H9 (cell line): ENCODE measurements at regions not wholly inside any gene's neighbourhood (a gene's known extent, or its start where the extent isn't known, plus 50 kb on each side); places are given as distances from the start of the nearest gene placed in this dataset.

Experiments used
- DNase-seq: peaks from one replicate; pipeline ENCODE4 v3.0.0-alpha.2; 2017
- H2AFZ ChIP-seq: one replicate; pipeline ENCODE4 v1.6.1; 2013; ENCODE audit warnings: mild to moderate bottlenecking, low read length, control low read depth, moderate library complexity
- H2AK5ac ChIP-seq: 2 replicates; pipeline ENCODE4 v1.6.1; 2013; ENCODE audit warnings: low read length, control low read depth, mixed read lengths; ENCODE audit not compliant: insufficient read length
- H2BK120ac ChIP-seq: one replicate; pipeline ENCODE4 v1.6.1; 2013; ENCODE audit warnings: low read depth, mild to moderate bottlenecking, low read length, control low read depth, inconsistent platforms; ENCODE audit not compliant: poor library complexity, severe bottlenecking
- H2BK12ac ChIP-seq: 2 replicates; pipeline ENCODE4 v1.6.1; 2013; ENCODE audit warnings: low read length, control low read depth, mixed read lengths, low read depth; ENCODE audit not compliant: insufficient read length
- H2BK15ac ChIP-seq: 2 replicates; pipeline ENCODE4 v1.6.1; 2013; ENCODE audit warnings: low read depth, low read length, control low read depth
- H2BK20ac ChIP-seq: one replicate; pipeline ENCODE4 v1.6.1; 2013; ENCODE audit warnings: low read depth, mild to moderate bottlenecking, low read length, control low read depth, inconsistent platforms; ENCODE audit not compliant: poor library complexity, severe bottlenecking
- H2BK5ac ChIP-seq: 2 replicates; pipeline ENCODE4 v1.6.1; 2013; ENCODE audit warnings: low read length, control low read depth, mixed read lengths; ENCODE audit not compliant: insufficient read length
- H3K14ac ChIP-seq: 2 replicates; pipeline ENCODE4 v1.6.1; 2013; ENCODE audit warnings: low read length, control low read depth; ENCODE audit not compliant: insufficient read depth
- H3K18ac ChIP-seq: 2 replicates; pipeline ENCODE4 v1.6.1; 2013; ENCODE audit warnings: low read depth, mild to moderate bottlenecking, mixed read lengths, low read length, control low read depth; ENCODE audit not compliant: insufficient read length
- H3K23ac ChIP-seq: 2 replicates; pipeline ENCODE4 v1.6.1; 2013; ENCODE audit warnings: low read length, control low read depth, mixed read lengths, low read depth; ENCODE audit not compliant: insufficient read length
- H3K23me2 ChIP-seq: 2 replicates; pipeline ENCODE4 v1.6.1; 2013; ENCODE audit warnings: low read depth, mild to moderate bottlenecking, mixed read lengths, low read length, control low read depth; ENCODE audit not compliant: insufficient read length, poor library complexity, severe bottlenecking
- H3K27ac ChIP-seq: 2 replicates; pipeline ENCODE4 v1.5.1; 2013; ENCODE audit warnings: low read length, control low read depth, mixed read lengths, low read depth; ENCODE audit not compliant: insufficient read length
- H3K27me3 ChIP-seq: 2 replicates; pipeline ENCODE4 v1.6.1; 2013; ENCODE audit warnings: low read length, control low read depth, inconsistent platforms; ENCODE audit not compliant: insufficient read depth
- H3K4ac ChIP-seq: 2 replicates; pipeline ENCODE4 v1.6.1; 2013; ENCODE audit warnings: low read depth, mild to moderate bottlenecking, control low read depth, inconsistent platforms, low read length, moderate library complexity
- H3K4me1 ChIP-seq: 2 replicates; pipeline ENCODE4 v1.6.1; 2013; ENCODE audit warnings: low read length, control low read depth, inconsistent platforms; ENCODE audit not compliant: insufficient read depth
- H3K4me2 ChIP-seq: 2 replicates; pipeline ENCODE4 v1.6.1; 2013; ENCODE audit warnings: low read length, control low read depth, mixed read lengths; ENCODE audit not compliant: insufficient read length, insufficient read depth
- H3K56ac ChIP-seq: 2 replicates; pipeline ENCODE4 v1.6.1; 2013; ENCODE audit warnings: low read depth, mild to moderate bottlenecking, mixed read lengths, low read length, control low read depth; ENCODE audit not compliant: insufficient read length
- H3K79me1 ChIP-seq: 2 replicates; pipeline ENCODE4 v1.6.1; 2013; ENCODE audit warnings: low read depth, mild to moderate bottlenecking, moderate library complexity, low read length, control low read depth, inconsistent platforms; ENCODE audit not compliant: insufficient read depth, poor library complexity, severe bottlenecking
- H3K79me2 ChIP-seq: 2 replicates; pipeline ENCODE4 v1.6.1; 2013; ENCODE audit warnings: low read length, control low read depth, inconsistent platforms; ENCODE audit not compliant: insufficient read depth
- H3K9ac ChIP-seq: 2 replicates; pipeline ENCODE4 v1.6.1; 2013; ENCODE audit warnings: low read length, control low read depth, mixed read lengths; ENCODE audit not compliant: insufficient read length; ENCODE audit errors: extremely low read depth
- H3K9me3 ChIP-seq: one replicate; pipeline ENCODE4 v1.6.1; 2013; ENCODE audit warnings: low read depth, low read length, inconsistent platforms; ENCODE audit not compliant: control insufficient read depth
- H3T11ph ChIP-seq: one replicate; pipeline ENCODE4 v1.6.1; 2013; ENCODE audit warnings: mild to moderate bottlenecking, low read length, control low read depth, inconsistent platforms
- H4K20me1 ChIP-seq: one replicate; pipeline ENCODE4 v1.6.1; 2013; ENCODE audit not compliant: control insufficient read depth, insufficient read length, insufficient read depth
- H4K5ac ChIP-seq: 2 replicates; pipeline ENCODE4 v1.6.1; 2013; ENCODE audit warnings: low read depth, mild to moderate bottlenecking, mixed read lengths, low read length, control low read depth; ENCODE audit not compliant: insufficient read length
- H4K8ac ChIP-seq: replicated peaks from 2 replicates; pipeline ENCODE4 v1.6.1; 2013; ENCODE audit warnings: low read length, control low read depth, mixed read lengths, low read depth; ENCODE audit not compliant: insufficient read length
- H4K91ac ChIP-seq: 2 replicates; pipeline ENCODE4 v1.6.1; 2013; ENCODE audit warnings: low read depth, mild to moderate bottlenecking, moderate library complexity, mixed read lengths, low read length, control low read depth; ENCODE audit not compliant: insufficient read length
- H3K27ac Mint-ChIP-seq, 3 experiments: 2 replicates in 2 of 3; 3 replicates in 1 of 3; pipeline ENCODE4 v1.8.0; 2020 to 2021; ENCODE audit warnings: mixed read lengths in 3 of 3, mild to moderate bottlenecking in 1 of 3, moderate library complexity in 1 of 3
- H3K27me3 Mint-ChIP-seq: 2 replicates; pipeline ENCODE4 v1.8.0; 2021; ENCODE audit warnings: low read depth, mild to moderate bottlenecking, moderate library complexity, mixed read lengths
- H3K36me3 Mint-ChIP-seq, 3 experiments: 2 replicates in 2 of 3; 3 replicates in 1 of 3; pipeline ENCODE4 v1.8.0; 2020 to 2021; ENCODE audit warnings: low read depth in 3 of 3, mixed read lengths in 3 of 3; ENCODE audit not compliant: insufficient read depth in 1 of 3
- H3K4me1 Mint-ChIP-seq, 2 experiments: 2 replicates each; pipeline ENCODE4 v1.8.0; 2020; ENCODE audit warnings: mixed read lengths in 2 of 2
- H3K4me3 Mint-ChIP-seq, 2 experiments: 2 replicates in 1 of 2; 3 replicates in 1 of 2; pipeline ENCODE4 v1.8.0; 2020 to 2021; ENCODE audit warnings: mild to moderate bottlenecking in 2 of 2, mixed read lengths in 2 of 2, moderate library complexity in 1 of 2
- H3K9me3 Mint-ChIP-seq, 2 experiments: 2 replicates in 1 of 2; 3 replicates in 1 of 2; pipeline ENCODE4 v1.8.0; 2020; ENCODE audit warnings: mild to moderate bottlenecking in 2 of 2, mixed read lengths in 2 of 2, moderate library complexity in 1 of 2
- whole genome bisulfite sequencing: extraction: QIAGEN DNeasy Blood & Tissue Kit; methylation state at CpG from one replicate; pipeline ENCODE4 v1.1.7; 2013; ENCODE audit warnings: missing lambda C conversion rate, low lambda C conversion rate, mixed read lengths; ENCODE audit not compliant: insufficient read length; ENCODE audit errors: extremely low coverage; 5-methylcytosine and 5-hydroxymethylcytosine counted together
- TF ChIP-seq, protein P1 (sequence below): fragments of 200-600 bp; sonication (generic); conservative IDR thresholded peaks from 3 replicates; pipeline ENCODE4 v1.8.0; 2021; ENCODE audit warnings: antibody characterized with exemption, mild to moderate bottlenecking

DNA sequence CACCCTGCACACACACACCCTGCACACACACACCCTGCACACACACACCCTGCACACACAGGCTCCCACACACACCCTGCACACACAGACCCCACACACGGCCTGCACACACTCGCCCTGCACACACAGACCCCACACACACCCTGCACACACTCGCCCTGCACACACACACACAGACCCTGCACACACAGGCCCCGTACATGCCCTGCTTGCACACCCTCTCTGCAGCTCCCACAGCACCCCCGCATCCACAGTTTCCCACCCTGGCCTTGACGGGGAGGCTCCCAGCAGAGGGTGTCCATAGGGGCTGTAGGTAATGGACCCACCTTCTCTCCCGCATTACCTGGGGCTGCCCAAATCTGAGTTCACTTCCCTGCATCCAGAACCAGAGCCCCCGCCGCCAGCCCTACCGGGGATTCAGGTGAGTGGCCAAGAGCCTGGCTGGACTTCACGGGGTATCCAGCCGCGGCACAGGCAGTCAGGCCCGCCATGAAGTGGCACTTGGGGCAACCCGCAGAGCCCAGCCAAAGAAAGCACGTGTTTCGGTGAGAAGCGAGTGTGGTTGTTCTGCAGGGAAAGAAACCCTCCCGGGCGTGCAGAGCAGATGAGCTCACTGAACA lies 88.6 kb upstream of the GPC1 start:
- H3T11ph ChIP-seq = no peak overlapping the region
- H3K9me3 Mint-ChIP-seq = peaks cover 15 to 17% of the 10 kb centered on the region in 2 experiments
- WGBS = no CpG with 5 or more reads among the region's 20 CpGs

More for the DNA sequence above, 88.6 kb upstream of the GPC1 start:
- Histone ChIP-seq H2AK5ac (no peak overlapping the region), H3K27me3 (no peaks in the 10 kb centered on the region), H4K5ac (no peak overlapping the region), H4K8ac (no peak overlapping the region), H3K23ac (no peak overlapping the region), H4K20me1 (no peaks in the 10 kb centered on the region), H3K4me1 (no peaks in the 10 kb centered on the region), H2BK120ac (no peak overlapping the region), H3K9me3 (no peaks in the 10 kb centered on the region), H3K79me2 (no peaks in the 10 kb centered on the region), H3K23me2 (no peaks in the 10 kb centered on the region), H2BK15ac (no peak overlapping the region), H3K14ac (peak overlapping the region; percentile 50; the same call in 1 of the 2 replicates), H3K18ac (no peak overlapping the region), H3K27ac (no peak overlapping the region), H2AFZ (no peak overlapping the region), H4K91ac (no peak overlapping the region), H2BK20ac (no peak overlapping the region), H2BK5ac (no peak overlapping the region), H3K9ac (no peak overlapping the region), H3K4ac (no peak overlapping the region), H3K56ac (no peak overlapping the region), H3K4me2 (no peak overlapping the region), H2BK12ac (no peak overlapping the region), H3K79me1 (no peaks in the 10 kb centered on the region)
- no peaks in the 10 kb centered on the region; a peak in 3 of 7 replicates for H3K36me3 Mint-ChIP-seq
- H3K27ac Mint-ChIP-seq = no peak overlapping the region; a peak in 1 of 7 replicates
- peaks cover 9% of the 10 kb centered on the region for H3K27me3 Mint-ChIP-seq
- TF ChIP-seq, protein P1, sequence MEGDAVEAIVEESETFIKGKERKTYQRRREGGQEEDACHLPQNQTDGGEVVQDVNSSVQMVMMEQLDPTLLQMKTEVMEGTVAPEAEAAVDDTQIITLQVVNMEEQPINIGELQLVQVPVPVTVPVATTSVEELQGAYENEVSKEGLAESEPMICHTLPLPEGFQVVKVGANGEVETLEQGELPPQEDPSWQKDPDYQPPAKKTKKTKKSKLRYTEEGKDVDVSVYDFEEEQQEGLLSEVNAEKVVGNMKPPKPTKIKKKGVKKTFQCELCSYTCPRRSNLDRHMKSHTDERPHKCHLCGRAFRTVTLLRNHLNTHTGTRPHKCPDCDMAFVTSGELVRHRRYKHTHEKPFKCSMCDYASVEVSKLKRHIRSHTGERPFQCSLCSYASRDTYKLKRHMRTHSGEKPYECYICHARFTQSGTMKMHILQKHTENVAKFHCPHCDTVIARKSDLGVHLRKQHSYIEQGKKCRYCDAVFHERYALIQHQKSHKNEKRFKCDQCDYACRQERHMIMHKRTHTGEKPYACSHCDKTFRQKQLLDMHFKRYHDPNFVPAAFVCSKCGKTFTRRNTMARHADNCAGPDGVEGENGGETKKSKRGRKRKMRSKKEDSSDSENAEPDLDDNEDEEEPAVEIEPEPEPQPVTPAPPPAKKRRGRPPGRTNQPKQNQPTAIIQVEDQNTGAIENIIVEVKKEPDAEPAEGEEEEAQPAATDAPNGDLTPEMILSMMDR = no peak
- H3K4me1 Mint-ChIP-seq = no peaks in the 10 kb centered on the region
- no peak for DNase-seq
- no peak overlapping the region for H3K4me3 Mint-ChIP-seq
